ENCODE measurements at regions not wholly inside any gene's neighbourhood (a gene's known extent, or its start where the extent isn't known, plus 50 kb on each side); places are given as distances from the start of the nearest gene placed in this dataset.

GRCh38 chr7:91719008-91719407 lies 161.5 kb downstream of the MTERF1 start:
- no peaks in the 10 kb centered on the region for H3K36me3 ChIP-seq (ENCODE audit: control insufficient read depth in 2 of 2, insufficient read depth in 1 of 2, low read length in 2 of 2)
- POLR2A ChIA-PET = no interaction called here
- no peaks in the 10 kb centered on the region for H3K9me3 ChIP-seq (ENCODE audit: control insufficient read depth, insufficient read depth, low read depth, low read length)
- H3K27ac ChIP-seq (ENCODE audit: extremely low read depth, low read depth, low read length) = no peak overlapping the region
- CTCF ChIA-PET = interaction anchor here (1.0 kb wide), 1 partner anchor 431 kb away, joined by 3 read pairs; no protein-coding TSS in a partner anchor
- TF ChIP-seq ZNF394 (tag by site-specific recombination; IDR thresholded peaks at IDR 0.05; ENCODE audit: borderline replicate concordance) (no peak), ZNF10 (tag by site-specific recombination; IDR thresholded peaks at IDR 0.05) (no peak), BCL6B (tag by site-specific recombination; IDR thresholded peaks at IDR 0.05) (no peak), FEZF1 (tag by site-specific recombination; IDR thresholded peaks at IDR 0.05) (no peak), ZNF585B (tag by site-specific recombination; IDR thresholded peaks at IDR 0.05) (no peak), ATF2 (tag by site-specific recombination; IDR thresholded peaks at IDR 0.05; ENCODE audit: low read depth) (no peak), ZNF311 (tag by site-specific recombination; IDR thresholded peaks at IDR 0.05; ENCODE audit: borderline replicate concordance) (no peak), ZNF350 (tag by site-specific recombination; IDR thresholded peaks at IDR 0.05) (no peak), ZNF121 (tag by site-specific recombination; IDR thresholded peaks at IDR 0.05) (no peak), ZNF600 (tag by site-specific recombination; IDR thresholded peaks at IDR 0.05) (no peak), ZNF580 (tag by site-specific recombination; IDR thresholded peaks at IDR 0.05) (no peak), ZNF48 (tag by site-specific recombination; IDR thresholded peaks at IDR 0.05) (no peak), ZNF19 (tag by site-specific recombination; IDR thresholded peaks at IDR 0.05; ENCODE audit: low read depth) (no peak)
- no peaks in the 10 kb centered on the region for H3K4me1 ChIP-seq (ENCODE audit: control insufficient read depth, insufficient read depth, low read length)
- no peak overlapping the region for H3K4me3 ChIP-seq (ENCODE audit: low read depth, low read length)

- H3K4me3 ChIP-seq (ENCODE audit: low read depth, low read length) = no peak overlapping the region
- no peaks in the 10 kb centered on the region for H3K4me1 ChIP-seq (ENCODE audit: control insufficient read depth, insufficient read depth, low read length)
- CTCF ChIA-PET = no interaction called here
- H3K9me3 ChIP-seq (ENCODE audit: control insufficient read depth, insufficient read depth, low read depth, low read length) = no peaks in the 10 kb centered on the region
- no peaks in the 10 kb centered on the region for H3K36me3 ChIP-seq (ENCODE audit: control insufficient read depth in 2 of 2, insufficient read depth in 1 of 2, low read length in 2 of 2)
- POLR2A ChIA-PET = no interaction called here
- no peak overlapping the region for H3K27ac ChIP-seq (ENCODE audit: extremely low read depth, low read depth, low read length)
- TF ChIP-seq TCF7L2 (IDR thresholded peaks at IDR 0.05; ENCODE audit: borderline replicate concordance, low read depth, low read length) = no peak
- TF ChIP-seq ZNF211 (tag by site-specific recombination; IDR thresholded peaks at IDR 0.05; ENCODE audit: low read depth) = no peak
- TF ChIP-seq SALL2 (tag by site-specific recombination; IDR thresholded peaks at IDR 0.05; ENCODE audit: borderline replicate concordance) = no peak
- no peak for TF ChIP-seq SP3 (tag by site-specific recombination; IDR thresholded peaks at IDR 0.05)
- TF ChIP-seq ZNF791 (tag by site-specific recombination; IDR thresholded peaks at IDR 0.05) = no peak
- no peak for TF ChIP-seq PBX3 (CRISPR knock-in tag; IDR thresholded peaks at IDR 0.05)
- no peak for TF ChIP-seq ZNF580 (tag by site-specific recombination; IDR thresholded peaks at IDR 0.05)
- TF ChIP-seq ZFP3 (tag by site-specific recombination; IDR thresholded peaks at IDR 0.05; ENCODE audit: low read depth) = no peak
- TF ChIP-seq ZNF175 (tag by site-specific recombination; IDR thresholded peaks at IDR 0.05) = no peak
- no peak for TF ChIP-seq ZNF621 (tag by site-specific recombination; IDR thresholded peaks at IDR 0.05)
- no peak for TF ChIP-seq ZNF10 (tag by site-specific recombination; IDR thresholded peaks at IDR 0.05)
- TF ChIP-seq ZBTB21 (tag by site-specific recombination; IDR thresholded peaks at IDR 0.05) = no peak
- no peak for TF ChIP-seq ZNF280C (tag by site-specific recombination; IDR thresholded peaks at IDR 0.05)
- TF ChIP-seq ZNF221 (tag by site-specific recombination; IDR thresholded peaks at IDR 0.05; ENCODE audit: borderline replicate concordance) = no peak
- no peak for TF ChIP-seq CTCF (tag by site-specific recombination; IDR thresholded peaks at IDR 0.05)
Observed at GRCh38 chr7:91720260-91720937, 160.1 kb downstream of the MTERF1 start.
